ENCODE measurements at regions not wholly inside any gene's neighbourhood (a gene's known extent, or its start where the extent isn't known, plus 50 kb on each side); places are given as distances from the start of the nearest gene placed in this dataset.
"Not testable (repeated sequence)": the region's sequence is repeated elsewhere in the genome, so short reads cannot be mapped to it uniquely, and the experiment has no call there.

DNA sequence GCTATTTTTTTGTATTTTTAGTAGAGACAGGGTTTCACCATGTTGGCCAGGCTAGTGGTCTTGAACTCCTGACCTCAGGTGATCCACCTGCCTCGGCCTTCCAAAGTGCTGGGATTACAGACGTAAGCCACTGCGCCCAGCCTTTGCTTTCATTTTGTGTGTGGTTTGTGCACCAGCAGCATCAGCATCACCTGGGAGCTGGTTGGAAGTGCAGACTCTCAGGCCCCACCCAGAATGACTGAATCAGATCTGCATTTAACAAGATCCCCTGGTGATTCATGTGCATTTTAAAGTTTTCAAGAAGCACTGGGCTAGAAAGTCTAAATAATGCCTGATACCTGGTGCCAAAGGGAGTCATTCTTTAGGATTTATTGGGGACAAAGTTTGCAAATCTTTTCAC, 73.4 kb upstream of the BNIP2 start:
- no peak for DNase-seq
- H3K9me3 Mint-ChIP-seq = no peaks in the 10 kb centered on the region
- TF ChIP-seq CTCF (IDR thresholded peaks at IDR 0.05) = no peak
- H3K27ac Mint-ChIP-seq = no peak overlapping the region
- H3K36me3 Mint-ChIP-seq (ENCODE audit: low read depth) = no peaks in the 10 kb centered on the region
- H3K27me3 Mint-ChIP-seq (ENCODE audit: low read depth, poor library complexity) = peaks cover 7% of the 10 kb centered on the region
- H3K4me1 Mint-ChIP-seq = no peaks in the 10 kb centered on the region
- no peak overlapping the region for H3K4me3 Mint-ChIP-seq

DNA sequence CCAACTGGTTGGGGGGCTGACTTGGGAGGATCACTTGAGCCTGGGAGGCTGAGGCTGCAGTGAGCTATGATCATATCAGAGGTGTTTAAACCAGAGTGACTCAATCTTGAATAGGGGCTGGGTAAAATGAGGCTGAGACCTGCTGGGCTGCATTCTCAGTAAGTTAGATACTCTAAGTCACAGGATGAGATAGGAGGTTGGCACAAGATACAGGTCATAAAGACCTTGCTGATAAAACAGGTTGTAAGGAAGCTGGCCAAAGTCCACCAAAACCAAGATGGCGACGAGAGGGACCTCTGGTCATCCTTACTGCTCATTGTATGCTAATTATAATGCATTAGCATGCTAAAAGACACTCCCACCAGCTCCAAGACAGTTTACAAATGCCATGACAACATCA, 71.1 kb upstream of the BNIP2 start:
- DNase-seq; H3K36me3 Mint-ChIP-seq (ENCODE audit: low read depth); H3K4me1 Mint-ChIP-seq; H3K9me3 Mint-ChIP-seq; H3K27me3 Mint-ChIP-seq (ENCODE audit: low read depth, poor library complexity); H3K27ac Mint-ChIP-seq; H3K4me3 Mint-ChIP-seq: not testable (repeated sequence)

GRCh38 chr15:59751552-59752413, 62.7 kb upstream of the BNIP2 start:
- no peaks in the 10 kb centered on the region for H3K36me3 Mint-ChIP-seq (ENCODE audit: low read depth)
- H3K4me3 Mint-ChIP-seq = no peak overlapping the region
- TF ChIP-seq CTCF (IDR thresholded peaks at IDR 0.05) = peak; percentile 44
- peaks cover 6% of the 10 kb centered on the region for H3K27me3 Mint-ChIP-seq (ENCODE audit: low read depth, poor library complexity)
- H3K4me1 Mint-ChIP-seq = peaks cover 4% of the 10 kb centered on the region
- no peak for DNase-seq
- no peaks in the 10 kb centered on the region for H3K9me3 Mint-ChIP-seq
- no peak overlapping the region for H3K27ac Mint-ChIP-seq

DNA sequence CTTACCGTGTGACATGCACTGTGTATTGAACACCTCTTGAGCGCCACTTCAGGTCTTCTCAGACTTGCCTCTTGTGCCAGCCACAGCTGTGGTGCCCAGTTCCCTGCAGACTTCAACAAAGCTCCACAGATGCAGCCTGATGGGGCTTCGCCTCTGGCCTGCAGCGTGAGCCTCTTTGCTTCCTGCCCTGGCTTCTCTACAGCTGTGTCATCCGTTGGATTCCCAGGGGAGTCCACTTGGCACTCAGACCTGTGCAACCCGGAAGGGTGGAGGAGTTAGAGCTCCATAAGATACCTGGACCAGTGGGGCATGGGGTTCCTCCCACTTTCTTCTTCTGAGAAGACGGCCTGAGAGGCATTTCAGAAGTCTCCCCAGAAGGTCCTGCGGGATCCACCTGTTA, 57.7 kb upstream of the BNIP2 start:
- DNase-seq = no peak
- Mint-ChIP-seq H3K4me3 (no peak overlapping the region), H3K27me3 (ENCODE audit: low read depth, poor library complexity) (peaks cover 13% of the 10 kb centered on the region), H3K27ac (no peak overlapping the region), H3K9me3 (peaks cover 23% of the 10 kb centered on the region), H3K4me1 (peaks cover under 1% of the 10 kb centered on the region), H3K36me3 (ENCODE audit: low read depth) (peaks cover 8% of the 10 kb centered on the region)
- no peak for TF ChIP-seq CTCF (IDR thresholded peaks at IDR 0.05)

DNA sequence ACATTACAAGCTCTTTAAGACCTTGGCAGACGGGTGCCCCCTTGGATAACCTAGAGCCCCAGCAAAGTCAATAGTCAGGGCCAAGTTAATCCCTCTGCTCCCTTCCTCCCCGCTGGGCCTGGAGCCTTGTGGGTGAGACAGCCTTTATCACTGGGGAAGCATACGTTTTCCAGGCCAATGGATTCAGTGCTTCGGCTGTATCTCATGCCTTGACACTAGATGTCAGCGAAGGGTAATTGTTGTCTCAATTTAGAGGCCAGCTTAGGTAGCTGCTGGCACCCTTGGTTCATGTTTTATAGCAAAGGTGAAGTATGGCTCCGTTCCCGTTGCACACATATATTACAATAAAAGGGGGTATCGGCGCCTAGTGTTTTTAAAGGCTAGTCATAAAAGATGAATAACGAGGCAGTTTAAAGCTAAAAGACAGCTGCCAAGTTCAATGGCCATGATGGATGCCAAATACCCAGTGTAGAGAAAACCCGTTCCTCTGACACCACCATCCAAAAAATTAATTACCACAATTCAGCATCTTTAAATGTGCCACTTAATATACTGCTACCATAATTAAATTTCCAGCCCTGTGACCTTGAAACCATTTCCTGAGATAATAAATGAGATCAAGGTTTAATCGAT, 52.3 kb upstream of the BNIP2 start:
- no peak for TF ChIP-seq CTCF (IDR thresholded peaks at IDR 0.05)
- Mint-ChIP-seq H3K9me3 (peaks cover 23% of the 10 kb centered on the region), H3K27ac (no peak overlapping the region), H3K4me3 (no peak overlapping the region), H3K36me3 (ENCODE audit: low read depth) (peaks cover 8% of the 10 kb centered on the region), H3K4me1 (peaks cover 29% of the 10 kb centered on the region), H3K27me3 (ENCODE audit: low read depth, poor library complexity) (peaks cover 10% of the 10 kb centered on the region)
- peak; percentile 24 for DNase-seq

DNA sequence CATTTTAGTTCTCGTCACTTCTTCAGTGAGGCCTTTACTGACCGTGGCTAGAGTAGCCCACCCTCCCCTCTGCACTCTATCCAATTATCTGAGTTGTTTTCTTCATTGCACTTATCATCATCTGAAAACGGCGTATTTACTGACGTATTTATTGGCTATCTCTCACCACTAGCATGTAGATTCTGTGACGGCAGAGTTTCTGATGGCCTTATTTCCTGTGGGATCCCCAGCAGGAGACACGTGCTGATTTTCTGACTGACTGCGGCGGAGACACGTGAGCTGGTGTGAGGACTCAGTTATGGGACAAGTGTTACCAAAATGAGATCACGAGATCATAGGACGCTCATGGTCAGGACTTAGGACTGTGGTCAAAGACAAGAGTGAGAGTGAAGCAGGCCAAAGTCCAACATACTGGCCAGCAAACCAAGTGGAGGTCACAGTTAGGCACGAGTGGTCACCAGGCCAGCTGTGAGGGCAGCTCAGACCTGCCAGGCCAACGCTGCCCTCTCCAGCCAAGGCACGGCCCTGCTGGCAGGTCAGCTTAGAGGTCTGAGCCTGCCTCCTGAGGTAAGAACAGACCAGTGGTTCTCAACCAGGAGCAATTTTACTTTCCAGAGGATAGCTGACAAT, 50.6 kb upstream of the BNIP2 start:
- peak overlapping the region; percentile 4 for H3K27ac Mint-ChIP-seq
- H3K4me3 Mint-ChIP-seq = no peak overlapping the region

More for the DNA sequence above, 50.6 kb upstream of the BNIP2 start:
- H3K9me3 Mint-ChIP-seq = peaks cover 17% of the 10 kb centered on the region
- no peak for TF ChIP-seq CTCF (IDR thresholded peaks at IDR 0.05)
- H3K27me3 Mint-ChIP-seq (ENCODE audit: low read depth, poor library complexity) = peaks cover 10% of the 10 kb centered on the region
- H3K4me1 Mint-ChIP-seq = peaks cover 29% of the 10 kb centered on the region
- no peak for DNase-seq
- peaks cover 8% of the 10 kb centered on the region for H3K36me3 Mint-ChIP-seq (ENCODE audit: low read depth)
